Sigmoid colon (tissue), 4 donors: ENCODE measurements at regions not wholly inside any gene's neighbourhood (a gene's known extent, or its start where the extent isn't known, plus 50 kb on each side); places are given as distances from the start of the nearest gene placed in this dataset.

ENCODE experiments used
- POLR2AphosphoS5 ChIP-seq, 4 donors: sonication (generic); formaldehyde crosslinking; IDR thresholded peaks; one replicate each; pipeline ENCODE4 v1.6.1; 2017; ENCODE audit warnings: antibody characterized with exemption in 4 of 4
- TF ChIP-seq, protein P1 (sequence below), 4 experiments: fragments of 450-650 bp in 3 of 4; fragments of 200-600 bp in 1 of 4; IDR thresholded peaks; one replicate each; pipeline ENCODE4 v1.5.1; 2016 to 2019; ENCODE audit warnings: antibody characterized with exemption in 4 of 4, mild to moderate bottlenecking in 3 of 4, moderate library complexity in 2 of 4

GRCh38 chr16:85278839-85279238 lies 166.6 kb upstream of the CIBAR2 start:
- TF ChIP-seq, protein P1, sequence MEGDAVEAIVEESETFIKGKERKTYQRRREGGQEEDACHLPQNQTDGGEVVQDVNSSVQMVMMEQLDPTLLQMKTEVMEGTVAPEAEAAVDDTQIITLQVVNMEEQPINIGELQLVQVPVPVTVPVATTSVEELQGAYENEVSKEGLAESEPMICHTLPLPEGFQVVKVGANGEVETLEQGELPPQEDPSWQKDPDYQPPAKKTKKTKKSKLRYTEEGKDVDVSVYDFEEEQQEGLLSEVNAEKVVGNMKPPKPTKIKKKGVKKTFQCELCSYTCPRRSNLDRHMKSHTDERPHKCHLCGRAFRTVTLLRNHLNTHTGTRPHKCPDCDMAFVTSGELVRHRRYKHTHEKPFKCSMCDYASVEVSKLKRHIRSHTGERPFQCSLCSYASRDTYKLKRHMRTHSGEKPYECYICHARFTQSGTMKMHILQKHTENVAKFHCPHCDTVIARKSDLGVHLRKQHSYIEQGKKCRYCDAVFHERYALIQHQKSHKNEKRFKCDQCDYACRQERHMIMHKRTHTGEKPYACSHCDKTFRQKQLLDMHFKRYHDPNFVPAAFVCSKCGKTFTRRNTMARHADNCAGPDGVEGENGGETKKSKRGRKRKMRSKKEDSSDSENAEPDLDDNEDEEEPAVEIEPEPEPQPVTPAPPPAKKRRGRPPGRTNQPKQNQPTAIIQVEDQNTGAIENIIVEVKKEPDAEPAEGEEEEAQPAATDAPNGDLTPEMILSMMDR (IDR thresholded peaks at IDR 0.05) = no peak
- no peak for TF ChIP-seq POLR2AphosphoS5 (IDR thresholded peaks at IDR 0.05)
